T-helper 1 cell (primary cell): ENCODE measurements at regions not wholly inside any gene's neighbourhood (a gene's known extent, or its start where the extent isn't known, plus 50 kb on each side); places are given as distances from the start of the nearest gene placed in this dataset.

Experiments
- DNase-seq, 5 donors: peaks; one replicate each; pipeline ENCODE4 v3.0.0-alpha.2; 2012 to 2020

DNA sequence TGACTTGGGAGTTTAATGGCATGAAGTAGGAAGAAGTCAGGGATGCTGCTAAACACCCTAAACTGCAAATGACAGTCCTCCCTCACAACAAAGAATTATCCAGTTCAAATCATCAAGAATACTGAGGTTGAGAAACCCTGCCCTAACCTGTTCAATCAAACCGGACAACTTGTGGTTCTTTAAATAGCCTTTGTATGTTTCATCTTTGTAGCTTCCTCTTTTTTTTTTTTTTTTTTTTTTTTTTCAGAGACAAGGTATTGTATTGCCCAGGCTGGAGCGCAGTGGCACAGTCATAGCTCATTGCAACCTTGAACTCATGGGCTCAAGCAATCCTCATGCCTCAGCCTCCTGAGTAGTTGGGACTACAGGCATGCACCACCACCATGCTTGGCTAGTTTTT lies 52.5 kb upstream of the TTC29 start:
- DNase-seq: no peak

DNA sequence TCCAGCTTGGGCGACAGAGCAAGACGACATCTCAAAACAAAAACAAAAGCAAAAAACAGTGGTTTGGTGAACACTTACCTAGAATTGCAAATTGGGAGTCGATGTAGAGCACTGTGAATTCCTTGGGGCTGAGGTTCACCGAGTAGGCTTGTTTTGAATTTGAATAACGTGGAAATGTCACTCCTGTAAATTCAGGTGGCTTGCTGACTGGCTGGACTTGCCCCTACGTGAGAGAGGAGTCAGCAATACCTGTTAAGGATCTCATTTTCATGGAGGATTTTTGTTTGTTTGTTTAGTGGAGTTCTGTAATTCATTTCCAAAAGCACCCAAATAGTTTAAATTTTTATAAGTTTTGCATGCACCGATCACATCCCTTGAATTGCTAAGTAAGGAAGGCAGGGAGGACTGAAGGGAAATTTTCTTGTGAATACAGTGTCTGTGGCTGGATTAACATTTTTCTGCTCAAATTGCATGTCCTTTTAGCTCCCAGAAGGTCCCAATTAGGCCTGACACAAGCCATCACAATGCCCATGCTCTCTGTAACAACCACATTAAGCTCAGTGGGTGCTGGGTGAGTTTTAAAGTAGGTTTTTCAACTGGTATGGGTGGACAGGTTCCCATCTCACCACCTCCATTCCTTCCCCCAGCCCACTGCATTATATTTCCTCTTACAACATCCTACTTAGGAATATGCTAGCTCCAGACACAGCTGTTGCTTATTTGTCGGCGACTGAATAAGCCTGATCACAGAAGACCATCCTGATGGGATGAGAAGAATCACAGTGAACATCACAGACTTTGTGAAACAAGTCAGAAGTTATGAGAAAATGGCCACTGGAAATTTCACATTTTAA lies 58.5 kb upstream of the TTC29 start:
- DNase-seq: no peak

DNA sequence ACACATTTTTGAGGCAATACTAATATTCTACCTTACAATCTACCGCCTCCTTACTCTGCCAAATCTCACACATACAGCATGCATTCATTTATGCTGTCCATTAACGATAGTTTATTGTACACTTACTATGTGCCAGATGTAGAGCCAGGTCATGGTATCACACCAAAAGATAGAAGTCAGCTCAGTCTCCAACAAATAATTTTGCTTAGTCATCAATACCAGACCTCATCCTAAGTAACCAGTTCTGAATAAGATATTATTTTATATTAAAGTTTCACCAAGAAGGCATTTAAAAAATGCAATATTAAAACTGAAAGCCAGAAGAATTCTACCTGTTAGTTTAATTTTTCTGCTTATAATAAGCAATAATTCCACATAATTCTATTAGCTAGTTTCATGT lies 60.6 kb upstream of the TTC29 start:
- no peak for DNase-seq

DNA sequence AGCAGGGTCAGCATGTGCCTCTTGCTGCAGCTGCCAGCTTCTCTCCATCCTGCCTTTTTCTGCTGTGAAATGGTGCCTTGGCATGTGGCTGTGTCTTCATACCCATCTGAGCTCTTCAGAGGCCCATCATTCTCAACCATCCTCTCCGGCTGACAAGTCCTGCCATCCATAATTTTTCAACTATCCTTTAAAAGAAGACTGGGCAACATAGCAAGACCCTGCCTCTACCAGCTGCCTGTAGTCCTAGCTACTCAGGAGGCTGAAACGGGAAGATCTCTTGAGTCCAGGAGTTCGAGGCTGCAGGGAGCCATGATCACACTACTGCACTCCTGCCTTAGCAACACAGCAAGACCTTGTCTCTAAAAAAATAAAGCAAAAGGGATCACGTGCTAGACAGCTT lies 64.2 kb upstream of the TTC29 start:
- no peak for DNase-seq

DNA sequence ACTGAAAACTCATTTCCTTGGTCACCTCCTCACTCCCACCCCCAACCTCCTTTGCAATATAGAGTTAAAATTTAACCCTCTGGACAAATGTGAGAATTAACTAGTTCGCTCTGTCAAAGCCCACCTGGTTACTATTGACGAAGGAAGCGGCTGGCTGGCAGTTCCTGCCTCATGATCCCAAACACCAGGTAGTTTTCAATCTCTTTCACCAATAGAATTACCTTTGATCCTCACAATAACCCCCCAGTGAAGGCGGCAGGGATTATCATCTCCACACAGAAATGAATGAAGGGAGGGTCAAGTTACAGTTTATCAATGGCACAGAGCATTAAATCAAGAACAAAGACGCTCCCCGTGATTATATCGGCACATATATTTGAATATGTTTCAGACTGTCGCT lies 65.7 kb upstream of the TTC29 start:
- no peak for DNase-seq

DNA sequence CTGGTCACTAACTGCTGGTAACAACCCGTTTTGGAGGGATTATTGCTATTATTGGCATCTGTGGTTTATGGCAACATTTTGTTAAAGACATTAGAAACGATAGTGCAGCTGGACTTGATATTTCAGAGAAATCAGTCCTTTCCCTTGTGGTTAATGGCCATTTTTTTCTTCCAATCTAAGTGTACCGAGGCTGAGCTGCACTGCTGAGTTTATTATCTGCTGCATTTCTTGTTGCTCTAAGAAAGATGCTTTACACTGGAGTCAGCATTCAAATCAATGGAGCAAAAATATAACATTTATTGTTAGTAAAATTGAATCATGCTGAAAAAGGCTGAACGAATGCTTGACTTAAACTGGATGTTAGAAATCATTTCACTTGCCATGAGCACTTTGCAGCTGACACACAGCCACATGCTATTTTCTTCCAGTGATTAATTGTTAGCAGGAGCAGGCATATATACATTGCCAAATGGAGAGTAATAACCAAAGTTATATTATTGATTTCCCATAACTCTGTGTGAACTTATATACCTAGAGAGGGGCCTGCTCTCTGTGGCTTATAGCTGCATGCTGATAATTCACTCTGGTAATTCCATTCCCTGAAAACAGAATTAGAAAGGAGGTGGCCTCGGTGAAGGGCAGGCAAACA lies 66.5 kb upstream of the TTC29 start:
- DNase-seq: no peak

DNA sequence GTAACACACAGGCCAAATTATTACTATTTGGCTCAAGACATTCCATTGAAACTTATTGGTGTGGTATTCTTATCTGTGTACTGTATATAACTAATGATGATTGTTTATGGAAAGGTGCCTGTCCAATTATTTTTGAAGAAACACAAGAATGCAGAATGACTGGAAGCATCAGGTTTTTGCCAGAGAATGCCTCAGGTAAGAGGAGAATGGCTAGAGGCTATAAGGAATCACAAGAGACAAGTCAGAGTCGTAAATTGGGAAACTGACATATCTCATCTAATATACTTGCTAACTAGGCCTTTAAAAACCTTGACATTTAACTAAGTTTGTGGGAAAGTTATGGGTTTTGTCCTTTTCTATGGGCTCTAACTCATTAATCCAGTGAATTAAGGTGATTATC lies 69.3 kb upstream of the TTC29 start:
- no peak for DNase-seq

DNA sequence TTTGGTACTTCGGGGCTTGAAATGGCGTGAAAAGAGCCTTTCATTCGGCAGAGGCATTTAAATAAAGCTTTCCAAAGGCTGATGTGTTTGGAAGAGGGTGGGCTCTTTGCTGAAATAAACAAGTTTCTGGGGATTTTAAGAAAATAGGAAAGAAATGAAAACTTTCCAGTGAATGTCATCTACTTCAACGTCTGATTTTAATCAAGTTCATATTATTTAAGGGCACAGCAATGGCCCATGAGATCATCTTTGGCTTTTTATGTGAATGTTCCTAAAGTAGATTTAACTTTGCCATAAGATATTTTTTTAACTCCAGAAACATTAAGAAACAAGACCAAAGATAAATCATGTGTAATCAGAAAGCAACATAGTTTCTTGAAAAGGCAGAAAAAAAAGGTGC lies 69.8 kb upstream of the TTC29 start:
- DNase-seq: no peak

DNA sequence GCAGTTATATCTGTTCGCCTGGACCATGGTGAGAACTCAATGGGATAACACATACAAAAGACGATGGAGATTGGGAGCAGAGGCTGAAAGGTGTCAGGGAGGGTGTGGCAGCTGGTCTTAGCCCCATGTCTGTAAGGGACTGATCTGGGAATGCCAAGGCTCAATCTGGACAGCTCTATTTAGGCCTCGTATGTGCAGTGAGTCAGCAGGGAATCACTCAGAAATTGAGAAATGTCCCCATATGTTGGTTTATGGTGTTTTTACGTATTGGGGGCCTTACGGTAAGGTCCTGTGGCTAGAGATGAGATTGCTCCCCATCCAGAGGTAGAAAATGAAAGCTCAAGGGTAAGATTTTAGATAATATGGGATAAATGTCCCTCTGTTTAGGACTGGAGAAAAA lies 71.4 kb upstream of the TTC29 start:
- no peak for DNase-seq

DNA sequence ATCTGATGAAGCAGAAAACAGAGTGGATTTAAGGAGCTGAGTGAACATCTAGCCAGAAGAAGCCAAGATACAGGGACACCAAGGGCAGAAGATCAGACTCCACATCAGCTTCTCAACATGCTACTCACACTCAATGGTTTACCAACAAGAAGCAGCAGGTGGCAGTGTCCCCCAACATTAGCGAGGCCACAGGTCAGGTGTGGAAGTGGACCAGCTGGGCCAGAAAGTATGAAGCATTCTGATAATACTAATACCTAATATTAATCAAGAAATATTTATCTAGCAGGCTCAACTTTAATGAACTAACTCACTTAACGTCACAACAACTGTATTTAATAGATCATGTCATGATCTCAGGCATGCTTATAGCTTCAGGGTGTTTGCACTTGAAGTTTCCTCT lies 73.4 kb upstream of the TTC29 start:
- peak; percentile 8 to 32 (median 14) for DNase-seq

DNA sequence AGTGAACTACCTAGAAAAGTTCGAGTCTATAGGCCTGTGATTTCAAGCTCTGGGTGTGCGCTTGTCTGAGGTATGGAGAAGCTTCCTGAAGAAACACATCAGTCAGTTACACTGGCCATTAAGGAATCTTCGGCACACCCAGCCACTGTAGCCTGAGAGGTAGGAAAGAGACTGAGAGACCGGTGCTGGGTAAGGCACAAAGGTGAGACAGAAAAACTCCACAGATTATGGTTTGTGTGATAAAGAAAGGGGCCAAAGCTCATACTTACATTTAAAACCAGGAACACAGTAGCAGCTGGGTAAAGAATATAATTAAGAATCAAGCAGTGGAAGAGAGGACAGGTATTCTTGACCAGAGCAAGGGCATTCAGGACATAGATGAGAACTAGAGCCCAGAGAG lies 74.8 kb upstream of the TTC29 start:
- no peak for DNase-seq

DNA sequence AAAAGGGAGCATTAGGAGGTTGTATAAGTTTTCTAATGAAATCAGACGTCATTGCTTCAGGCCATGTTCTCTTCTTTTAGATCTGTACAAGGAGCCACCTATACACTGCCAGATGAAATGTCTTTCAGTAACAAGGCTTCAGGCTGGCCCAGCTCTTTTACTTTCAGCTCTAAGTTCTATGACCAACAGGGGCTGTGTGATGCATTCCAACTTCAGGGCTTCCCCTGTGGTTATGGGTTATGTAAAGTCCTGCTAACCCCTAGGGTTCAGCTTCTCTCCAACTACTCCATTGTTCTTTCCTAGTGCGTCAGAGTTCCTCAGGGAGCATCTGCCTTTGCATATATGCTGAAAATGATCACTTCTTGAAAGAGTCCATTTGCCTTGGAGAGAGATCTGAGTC lies 79.4 kb upstream of the TTC29 start:
- DNase-seq: no peak

DNA sequence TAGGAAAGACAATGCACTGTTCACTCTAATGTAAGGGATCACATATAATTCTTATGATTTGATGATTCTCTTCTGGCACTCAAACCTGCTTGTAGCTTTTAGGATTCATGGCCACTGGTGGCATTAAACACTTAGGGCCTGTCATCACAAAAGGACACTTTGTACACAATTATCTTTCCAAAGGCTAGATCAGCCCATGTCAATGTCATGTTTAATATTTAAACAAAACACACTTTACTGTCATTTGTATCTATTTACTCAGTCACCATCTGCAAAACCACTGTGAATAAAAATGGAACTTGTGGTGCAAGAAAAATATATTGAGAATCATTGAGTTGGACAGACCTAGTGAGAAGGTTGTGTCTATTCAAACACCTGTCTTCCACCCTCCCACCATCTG lies 83.6 kb upstream of the TTC29 start:
- DNase-seq: no peak

DNA sequence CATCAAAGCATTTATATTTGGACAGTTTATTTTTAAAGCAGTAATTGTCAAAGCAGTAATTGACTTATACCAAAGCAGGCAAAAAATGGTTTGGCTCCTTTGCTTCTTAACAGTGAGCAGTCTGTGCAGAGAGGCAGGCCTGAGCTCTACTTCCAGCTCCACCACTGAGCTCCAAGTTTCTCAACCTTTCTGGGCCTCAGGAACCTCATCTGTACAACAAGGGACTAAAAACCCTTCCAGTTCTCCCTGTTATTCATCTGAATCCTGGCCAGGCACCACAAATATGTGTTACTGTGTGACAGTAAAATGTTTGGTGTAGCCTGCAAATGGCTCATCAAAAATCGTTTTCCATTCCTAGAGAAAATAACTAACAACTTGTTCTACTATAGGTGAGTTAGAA lies 88.7 kb upstream of the TTC29 start:
- DNase-seq: no peak

DNA sequence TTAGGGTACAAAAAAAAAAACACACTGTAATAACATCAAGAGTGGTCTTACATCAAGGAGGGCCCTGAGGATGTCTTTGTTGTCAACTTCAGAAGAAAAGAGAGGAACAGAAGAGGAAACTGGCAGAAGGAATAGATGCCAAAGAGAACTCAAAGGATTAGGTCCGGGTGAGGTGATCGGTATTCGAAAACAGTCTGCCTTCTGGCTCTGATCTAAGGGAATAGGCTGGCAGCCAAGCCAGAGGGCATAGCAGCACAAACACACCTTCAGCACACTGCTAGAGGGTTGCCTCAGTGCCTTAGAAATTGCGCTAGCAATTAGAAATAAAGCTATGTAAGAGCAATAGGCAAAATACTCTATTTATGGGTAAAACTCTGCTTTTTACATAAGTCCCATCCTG lies 91.4 kb upstream of the TTC29 start:
- no peak for DNase-seq

DNA sequence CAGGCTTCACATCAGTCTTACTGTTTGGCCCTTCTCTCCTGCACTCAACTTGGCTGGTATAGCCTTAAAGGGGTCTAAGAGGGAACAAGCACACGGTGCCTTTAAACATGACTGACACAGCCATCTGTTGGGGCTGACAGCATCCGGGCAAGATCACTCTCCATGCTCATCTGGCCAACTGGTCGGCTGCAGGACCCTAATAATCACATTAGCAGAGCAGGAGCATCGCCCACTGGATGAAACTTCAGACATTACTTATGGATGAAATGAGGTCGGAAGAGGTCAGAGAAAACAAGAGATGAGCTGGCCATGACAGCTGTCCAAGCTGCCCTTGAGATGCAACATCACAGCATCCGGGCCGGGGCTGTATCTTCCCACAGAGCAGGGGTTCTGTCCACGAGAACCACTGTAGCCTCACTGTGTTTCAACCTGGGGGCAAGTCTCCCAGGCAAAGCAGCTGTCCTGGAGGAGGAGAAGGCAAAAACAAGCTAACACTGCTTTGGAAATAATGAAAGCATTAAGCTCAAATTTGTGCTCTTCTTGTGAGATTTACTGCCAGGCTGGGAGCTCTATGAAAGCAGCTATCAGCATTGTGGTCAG lies 94.4 kb upstream of the TTC29 start:
- DNase-seq: no peak

DNA sequence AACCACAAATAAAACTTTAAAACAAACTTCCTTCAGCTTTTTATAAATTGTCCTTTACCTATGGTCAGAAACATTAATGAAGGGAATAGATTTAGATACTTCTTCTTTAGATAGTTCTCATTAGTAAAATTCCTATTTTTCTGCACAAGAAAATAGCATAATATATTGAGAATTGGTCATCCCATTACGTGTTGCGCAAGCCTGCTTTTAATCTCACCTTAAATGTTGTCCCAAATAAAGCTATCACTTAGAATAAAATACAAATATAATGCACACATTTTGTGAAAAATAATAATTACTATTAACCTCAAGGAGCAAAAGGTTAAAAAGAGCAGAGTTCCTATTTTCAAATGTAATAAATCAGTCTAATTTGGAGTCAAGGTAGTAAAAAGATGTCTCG lies 95.2 kb upstream of the TTC29 start:
- no peak for DNase-seq

DNA sequence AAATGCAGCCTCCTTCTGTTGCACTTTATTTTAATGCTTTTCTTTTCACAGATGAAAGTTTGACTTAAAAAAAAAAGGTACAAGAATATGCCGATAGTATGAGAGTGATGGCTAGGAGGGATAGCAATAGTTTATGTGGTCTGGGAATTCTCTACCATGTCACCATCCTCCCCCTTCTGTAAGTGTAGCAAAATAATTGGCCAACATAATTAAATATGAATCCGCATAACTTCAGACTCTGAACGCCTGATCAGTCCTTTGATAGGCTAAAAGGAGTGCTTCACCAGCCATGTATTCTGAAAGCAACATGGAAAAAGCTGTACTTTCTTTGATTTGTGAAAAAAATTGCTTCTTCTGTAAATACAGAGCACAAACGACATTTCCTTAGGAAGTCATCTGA lies 95.7 kb upstream of the TTC29 start:
- no peak for DNase-seq

DNA sequence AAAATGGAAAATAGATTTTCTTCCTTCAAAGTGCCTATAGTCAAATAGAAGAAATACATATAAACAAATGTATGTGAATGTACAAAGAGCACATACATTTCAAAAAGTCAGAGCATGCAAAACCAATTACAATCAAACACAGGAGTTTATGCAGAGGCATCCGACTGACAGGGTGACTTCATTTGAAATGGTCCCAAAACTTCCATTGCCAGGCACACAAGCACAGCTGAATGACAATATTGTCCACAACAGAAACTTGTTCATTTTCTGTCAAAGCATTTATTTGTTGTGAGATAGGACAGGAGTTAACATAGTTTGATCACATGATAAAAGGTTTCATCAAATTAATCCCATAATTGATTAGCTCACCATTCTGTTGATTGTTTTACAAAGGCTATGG lies 96.4 kb upstream of the TTC29 start:
- no peak for DNase-seq

DNA sequence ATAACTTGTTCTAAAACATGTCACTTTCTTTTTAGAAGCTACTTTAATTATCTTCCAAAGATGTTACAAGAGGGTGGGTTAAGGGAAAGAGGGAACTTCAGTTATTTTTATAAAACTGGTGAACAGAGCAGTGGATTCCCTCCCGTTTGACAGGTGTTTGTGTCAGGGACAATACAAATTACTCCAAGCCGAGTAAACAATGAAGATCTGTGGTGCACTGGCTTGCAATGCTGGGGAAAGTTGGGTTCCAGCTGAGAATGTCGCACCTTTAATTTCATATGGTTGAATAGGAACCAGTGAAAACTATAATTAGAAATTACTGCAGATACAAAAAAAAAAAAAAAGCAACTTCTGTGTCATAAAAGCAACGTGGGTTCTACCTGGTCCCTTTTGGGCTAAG lies 98.6 kb upstream of the TTC29 start:
- no peak for DNase-seq

DNA sequence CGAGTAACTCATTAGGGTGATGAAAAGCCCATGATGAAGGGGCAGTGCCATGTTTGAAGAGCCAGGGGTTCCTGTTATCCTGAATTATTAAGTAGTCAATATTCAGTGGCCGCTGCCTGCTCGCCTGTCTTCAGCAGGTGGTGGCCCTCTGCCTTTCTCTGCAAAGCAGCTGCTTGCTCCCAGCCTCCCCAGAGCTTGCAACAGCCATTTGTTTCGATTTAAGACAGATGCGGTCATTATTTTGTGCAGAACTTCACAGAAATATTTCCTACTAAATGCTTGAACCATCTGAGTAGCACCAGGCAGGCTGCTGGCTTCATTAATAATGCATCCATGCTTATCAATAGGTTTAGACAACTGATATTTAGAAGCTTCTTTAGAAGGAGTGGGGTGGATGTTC lies 104.3 kb upstream of the TTC29 start:
- DNase-seq: no peak

DNA sequence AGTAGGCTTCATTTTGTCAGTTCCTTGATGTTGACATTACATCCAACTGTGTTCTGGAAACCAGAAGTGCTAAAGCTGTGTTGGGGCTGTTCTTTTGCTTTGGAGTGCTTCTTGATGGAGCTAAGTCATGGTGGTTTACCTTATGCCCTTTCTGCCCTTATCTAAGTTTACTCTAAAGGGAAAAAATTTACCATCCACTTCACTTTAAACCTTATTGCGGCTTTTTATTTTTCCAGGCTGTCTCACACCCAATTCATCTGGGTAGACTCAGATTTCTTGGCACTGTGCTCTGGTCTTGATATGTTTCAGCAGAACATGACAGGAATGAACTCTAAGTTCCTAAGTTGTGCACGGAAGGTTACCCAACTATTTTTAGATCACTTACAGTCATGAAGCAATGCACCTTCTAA lies 104.7 kb upstream of the TTC29 start:
- no peak for DNase-seq

DNA sequence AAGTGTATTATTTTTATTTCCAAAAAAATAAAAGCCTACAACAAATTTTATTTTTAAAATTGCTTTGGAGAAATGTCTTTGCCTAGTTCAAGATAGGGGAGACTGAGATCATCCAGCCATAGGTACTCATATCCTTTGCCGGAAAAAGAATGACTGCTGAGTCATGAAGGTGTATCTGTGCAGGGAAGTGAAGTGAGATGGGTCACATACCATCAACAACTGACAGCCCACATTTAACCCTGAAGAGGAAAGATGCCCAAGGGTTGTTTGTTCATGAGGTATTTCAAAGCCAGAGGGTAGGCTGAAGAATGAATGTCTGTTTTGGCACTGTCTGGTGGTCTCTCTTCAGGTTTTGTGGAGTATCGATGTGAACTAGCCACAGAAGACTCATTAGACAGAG lies 106.7 kb upstream of the TTC29 start:
- DNase-seq: no peak

DNA sequence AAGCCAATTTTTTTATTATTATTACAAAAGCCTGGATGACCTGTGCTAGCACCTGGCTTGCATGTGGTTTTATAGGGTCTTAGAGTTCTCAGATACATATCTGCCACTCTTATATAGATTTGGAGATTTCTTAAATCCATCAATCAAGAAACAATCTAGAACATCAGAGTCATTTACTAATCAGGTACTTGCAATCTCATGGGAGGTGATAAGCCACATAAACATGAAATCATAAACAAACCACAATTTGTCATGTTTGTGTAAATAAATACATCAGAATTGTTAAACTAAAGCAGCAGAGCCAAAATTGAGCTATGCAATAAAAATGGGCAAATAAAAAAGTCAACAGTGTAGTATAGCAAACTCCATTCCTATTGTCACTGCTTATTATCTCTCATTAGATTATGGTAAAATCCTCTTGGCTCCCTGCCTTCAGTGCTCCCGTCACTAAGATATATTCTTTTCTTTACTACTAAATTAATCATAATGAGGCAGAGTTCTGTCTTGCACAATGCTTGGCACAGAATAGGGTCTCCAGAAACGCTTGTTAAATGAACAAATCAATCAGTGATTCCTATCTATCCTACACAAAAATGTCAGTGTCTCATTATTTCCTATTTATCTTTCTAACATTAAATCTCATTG lies 108.7 kb upstream of the TTC29 start:
- DNase-seq: no peak
